Effector CD8-positive, alpha-beta T cell (primary cell): ENCODE measurements at regions not wholly inside any gene's neighbourhood (a gene's known extent, or its start where the extent isn't known, plus 50 kb on each side); places are given as distances from the start of the nearest gene placed in this dataset.

Experiments
- DNase-seq: peaks from one replicate; lab custom pipeline; 2025; lab: John Stamatoyannopoulos, UW

DNA sequence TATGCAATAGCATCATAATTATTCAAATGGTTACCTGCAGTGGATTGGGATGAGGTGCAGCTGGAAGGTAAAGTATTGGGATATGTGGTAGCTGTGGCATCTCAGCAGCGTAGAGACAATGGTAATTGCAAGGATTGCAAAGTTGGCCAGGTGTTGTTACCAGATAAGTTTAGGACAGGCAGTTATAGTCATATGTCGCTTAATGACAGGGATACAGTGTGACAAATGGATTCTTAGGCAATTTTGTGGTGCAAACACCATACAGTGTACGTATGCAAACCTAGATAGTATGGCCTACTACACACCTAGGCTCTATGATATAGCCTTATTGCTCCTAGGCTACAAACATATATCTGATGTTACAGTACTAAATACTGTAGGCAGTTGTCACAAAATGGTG, 163.5 kb upstream of the LYZL2 start:
- DNase-seq, result no peak

DNA sequence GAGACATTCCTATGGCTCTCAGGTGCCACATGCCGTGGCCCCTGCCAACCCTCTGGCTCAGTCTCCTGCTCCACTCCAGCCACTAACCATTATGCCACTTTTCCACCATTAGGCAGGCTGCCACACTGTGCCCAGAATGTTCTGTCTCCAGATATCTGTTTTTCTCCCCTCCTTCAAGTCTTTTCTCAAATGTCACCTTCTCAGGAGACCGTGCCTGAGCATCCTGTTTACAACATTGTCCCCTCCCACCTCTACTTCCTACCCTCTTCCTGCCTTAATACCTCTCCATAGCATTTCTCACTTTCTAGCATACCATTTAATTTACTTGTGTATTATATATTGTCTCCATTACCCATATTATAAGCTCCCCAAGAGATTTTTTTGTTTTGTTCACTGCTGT, 162.5 kb upstream of the LYZL2 start:
- no peak for DNase-seq

DNA sequence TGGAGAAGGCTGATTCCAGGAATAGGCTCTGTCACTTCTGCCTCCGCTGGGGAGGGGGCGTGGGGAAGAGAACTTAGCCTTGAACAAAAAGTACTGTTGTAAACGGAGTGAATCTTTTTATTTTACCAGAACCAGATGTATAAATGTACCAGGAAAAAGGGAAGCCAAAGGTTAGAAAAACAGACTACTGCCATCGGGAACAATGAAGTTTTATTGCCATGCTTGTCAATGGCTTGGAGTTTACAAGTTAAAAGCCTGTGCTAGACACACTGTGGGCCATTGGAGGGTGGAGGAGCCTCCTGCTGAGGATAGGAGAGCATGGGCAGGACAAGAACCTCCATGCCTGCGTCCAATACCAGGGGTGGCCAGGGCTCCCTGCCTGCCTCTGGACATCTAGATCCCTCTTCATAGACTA, 161.7 kb upstream of the LYZL2 start:
- no peak for DNase-seq

DNA sequence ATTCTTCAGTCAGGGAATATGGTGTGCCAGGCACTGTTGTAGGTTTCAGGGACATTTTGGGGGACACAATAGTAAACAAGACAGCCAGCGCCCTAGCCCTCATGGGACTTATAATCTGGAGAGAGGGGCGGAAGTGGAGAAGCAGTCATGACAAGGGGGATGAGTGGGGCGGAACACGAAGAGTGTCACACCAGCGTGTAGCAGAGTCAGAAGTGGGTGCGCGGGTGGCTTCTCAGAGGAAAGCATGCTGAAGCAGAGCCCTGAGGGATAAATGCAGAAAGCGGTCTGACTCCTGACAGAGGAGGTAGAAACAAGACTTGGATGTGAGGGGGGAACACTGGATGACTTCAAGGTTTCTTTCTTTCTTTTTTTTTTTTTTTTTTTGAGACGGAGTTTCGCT, 160.3 kb upstream of the LYZL2 start:
- no peak for DNase-seq

GRCh38 chr10:30788307-30788706, 158.8 kb upstream of the LYZL2 start:
- no peak for DNase-seq

- DNase-seq, result no peak
Observed at GRCh38 chr10:30786906-30787305, 157.4 kb upstream of the LYZL2 start.

- no peak for DNase-seq
Observed at GRCh38 chr10:30786131-30786530, 156.6 kb upstream of the LYZL2 start.

GRCh38 chr10:30784897-30785605, 155.5 kb upstream of the LYZL2 start:
- DNase-seq, result peak; percentile 4

DNA sequence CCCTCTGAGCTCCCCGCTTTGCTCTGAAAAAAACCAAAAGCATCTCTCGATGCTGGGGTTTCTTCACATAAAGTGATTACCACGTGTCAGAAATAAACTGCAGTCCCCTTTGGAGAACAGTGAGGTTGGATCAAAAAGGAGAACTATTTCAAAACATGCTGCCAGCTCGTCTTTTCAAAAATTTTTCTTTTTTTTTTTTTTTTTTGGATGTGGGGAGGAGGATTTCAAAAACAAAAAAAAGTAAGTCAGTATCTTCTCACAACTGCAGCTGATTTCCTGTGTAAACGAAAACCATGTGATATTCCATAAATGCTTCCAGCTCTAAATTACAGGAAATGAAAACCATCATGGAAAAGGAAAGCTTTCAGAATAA, 155.0 kb upstream of the LYZL2 start:
- no peak for DNase-seq

GRCh38 chr10:30783939-30784501, 154.5 kb upstream of the LYZL2 start:
- DNase-seq, result peak; percentile 70

- DNase-seq, result no peak
Observed at GRCh38 chr10:30782537-30783461, 153.2 kb upstream of the LYZL2 start.

- DNase-seq, result no peak
Observed at GRCh38 chr10:30782157-30782536, 152.6 kb upstream of the LYZL2 start.

DNA sequence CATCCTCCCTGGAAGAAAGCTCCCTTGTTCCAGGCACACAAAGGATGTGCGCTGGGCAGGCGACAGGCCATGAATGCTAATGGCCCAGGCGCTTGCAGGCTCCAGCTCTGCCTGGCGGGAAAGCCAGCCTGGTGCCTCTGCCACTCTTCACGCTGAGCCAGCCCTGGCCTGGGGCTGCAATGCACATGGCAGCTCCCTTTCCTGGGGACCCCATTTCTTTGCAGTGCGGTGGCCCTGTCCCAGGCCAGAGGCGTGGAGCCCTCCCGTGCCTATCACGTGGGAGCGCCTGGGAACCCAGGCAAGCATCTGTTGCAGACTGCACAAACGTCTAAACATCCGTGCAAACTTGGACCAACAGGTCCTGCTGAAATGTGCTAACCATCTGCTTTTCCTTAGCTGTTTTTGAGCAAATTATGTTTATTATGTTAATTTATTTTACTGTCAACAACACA, 152.1 kb upstream of the LYZL2 start:
- DNase-seq, result no peak

GRCh38 chr10:30778769-30779168, 149.2 kb upstream of the LYZL2 start:
- no peak for DNase-seq

DNA sequence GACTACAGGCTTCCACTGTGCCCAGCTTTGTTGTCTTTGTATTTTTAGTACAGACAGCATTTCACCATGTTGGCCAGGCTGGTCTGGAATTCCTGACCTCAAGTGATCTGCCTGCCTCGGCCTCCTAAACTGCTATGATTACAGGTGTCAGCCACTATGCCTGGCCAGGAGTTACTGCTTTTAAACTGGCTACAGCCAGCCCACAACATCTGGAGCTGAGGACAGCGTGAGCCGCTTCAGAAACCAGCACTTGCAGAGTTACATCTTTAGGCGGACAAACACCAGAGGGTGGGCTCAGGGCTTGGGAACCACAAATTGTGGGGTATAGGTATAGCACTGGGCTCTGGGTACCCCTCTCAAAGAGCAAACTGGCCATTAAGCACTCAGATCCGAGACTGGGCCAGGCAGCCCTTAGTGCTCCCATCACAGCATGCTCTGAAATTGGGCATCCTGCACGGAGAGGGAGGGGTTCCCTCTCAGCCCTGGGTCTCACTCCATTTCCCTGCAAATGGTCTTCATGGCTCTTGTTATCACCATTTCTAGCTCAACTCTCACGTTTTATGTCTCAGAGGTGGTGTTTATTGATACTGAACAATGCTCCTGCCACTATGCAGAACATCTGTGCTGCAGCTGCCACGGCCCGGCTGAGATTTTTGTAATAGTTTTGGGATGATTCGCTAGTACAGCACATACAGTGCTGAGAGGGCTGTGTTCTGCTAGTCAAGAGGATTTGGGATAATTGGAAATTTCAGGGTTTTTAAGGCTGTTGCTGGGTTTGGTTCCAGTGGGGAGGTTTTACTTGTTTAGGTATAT, 146.4 kb upstream of the LYZL2 start:
- DNase-seq, result no peak

DNA sequence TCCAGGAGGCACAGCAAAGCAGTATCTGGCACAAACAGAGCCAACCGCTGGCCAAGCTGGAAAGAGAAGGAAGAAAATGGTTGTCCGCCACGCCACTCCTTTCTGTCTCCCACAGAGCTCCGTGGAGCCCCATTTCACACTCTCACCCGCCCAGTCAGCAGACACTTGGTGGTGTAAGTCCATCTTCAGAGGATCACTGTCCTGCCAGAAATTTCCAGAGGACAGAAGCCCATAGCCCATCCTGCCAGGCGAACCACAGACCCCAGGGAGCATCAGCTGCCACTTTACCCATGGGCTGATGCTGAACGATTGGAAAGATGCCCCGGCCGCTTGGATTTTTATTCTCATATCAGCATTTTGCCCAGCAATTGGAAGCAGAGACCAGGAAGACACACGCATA, 144.7 kb upstream of the LYZL2 start:
- no peak for DNase-seq

DNA sequence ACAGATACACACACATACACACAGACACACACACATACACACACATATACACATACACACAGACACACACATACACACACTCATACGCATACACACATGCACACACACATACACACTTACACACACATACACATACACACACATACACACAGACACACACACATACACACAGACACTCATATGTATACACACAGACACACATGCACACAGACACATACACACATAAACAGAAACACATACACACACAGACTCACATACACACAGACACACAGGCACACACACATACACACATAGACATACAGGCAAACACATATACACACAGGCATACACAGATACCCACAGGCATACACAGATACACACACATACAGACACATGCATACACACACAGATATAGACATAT, 143.9 kb upstream of the LYZL2 start:
- no peak for DNase-seq

DNA sequence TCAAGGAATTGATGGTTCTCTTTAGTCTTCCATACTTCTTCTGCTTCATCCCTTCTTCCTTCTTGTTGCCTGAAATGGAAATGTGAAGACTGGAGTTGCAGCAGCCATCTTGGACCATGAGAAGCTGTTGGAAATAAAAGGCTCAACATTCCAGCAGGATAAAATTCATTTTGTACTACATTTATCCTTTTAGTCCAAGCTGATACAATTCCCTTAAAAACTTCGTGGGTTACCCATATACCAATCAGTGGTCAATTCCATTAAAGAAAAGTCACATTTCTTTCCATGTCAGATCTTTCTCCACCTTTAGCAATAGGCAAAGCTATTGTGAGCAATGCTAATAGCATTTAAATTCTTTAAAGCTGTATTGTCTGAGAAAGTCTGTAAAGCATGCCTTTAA, 141.3 kb upstream of the LYZL2 start:
- no peak for DNase-seq

DNA sequence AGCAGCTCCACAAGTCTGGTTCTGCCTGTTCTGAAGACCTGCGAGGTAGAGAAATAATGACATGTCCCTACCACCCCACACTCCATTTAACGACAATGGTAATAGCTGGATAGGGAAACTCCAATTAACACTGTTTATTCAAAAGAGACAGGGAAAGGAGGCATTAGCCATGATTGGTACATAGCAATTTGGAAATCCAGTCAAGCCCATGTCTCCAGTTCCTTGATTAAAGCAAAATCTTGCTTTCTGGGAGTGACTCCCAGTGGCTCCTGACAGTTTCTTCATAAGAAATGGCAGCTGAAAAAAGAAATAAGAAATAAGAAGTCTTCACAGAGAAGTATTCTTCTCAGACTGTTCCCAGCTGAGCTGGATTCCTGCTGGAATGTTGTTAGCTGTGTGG, 140.7 kb upstream of the LYZL2 start:
- DNase-seq, result no peak

- no peak for DNase-seq
Observed at GRCh38 chr10:30769361-30769760, 139.8 kb upstream of the LYZL2 start.

- no peak for DNase-seq
Observed at GRCh38 chr10:30765616-30766015, 136.1 kb upstream of the LYZL2 start.

DNA sequence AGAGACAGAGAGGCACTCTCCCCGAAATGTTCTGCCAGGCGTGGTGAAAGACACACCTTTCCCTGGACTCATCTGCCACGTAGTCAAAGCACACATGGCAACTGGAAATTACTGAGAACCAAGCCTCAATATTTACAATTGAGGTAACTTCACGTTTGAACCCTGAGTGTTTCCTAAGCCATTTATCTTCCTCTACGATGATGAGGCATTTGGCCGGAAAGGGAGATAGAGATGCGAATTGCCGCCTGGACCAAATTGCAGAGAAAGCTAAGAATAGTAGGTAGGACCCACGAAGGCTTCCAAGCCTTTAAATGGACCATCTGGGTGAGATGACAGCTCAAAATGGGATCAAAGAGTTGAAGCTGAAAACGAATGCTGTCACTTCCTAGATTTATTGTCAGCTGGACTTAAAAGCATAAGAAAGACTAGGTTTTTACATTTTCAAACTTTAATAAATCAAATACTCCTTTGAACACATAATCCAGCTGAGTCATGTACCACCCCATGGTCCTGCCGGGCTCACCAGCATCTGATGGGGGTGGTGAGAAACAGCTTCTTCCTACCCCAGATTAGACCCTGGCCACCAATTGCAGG, 135.6 kb upstream of the LYZL2 start:
- no peak for DNase-seq
